Endothelial cell of umbilical vein (primary cell): ENCODE measurements at regions not wholly inside any gene's neighbourhood (a gene's known extent, or its start where the extent isn't known, plus 50 kb on each side); places are given as distances from the start of the nearest gene placed in this dataset.

ENCODE experiments used
- BruUV-seq: library from RNA; stranded (reverse); fragments of 400-500 nt; replicated peaks from 2 replicates; lab custom pipeline; 2021; lab: Mats Ljungman, UMichigan
- CTCF ChIA-PET: fragments of 300-600, 350-600 bp; sonication (Branson Sonifier 250); formaldehyde crosslinking; loops from one replicate; lab custom pipeline; 2021; ENCODE audit warnings: antibody characterized with exemption, inconsistent platforms; lab: Charles Lee
- POLR2A ChIA-PET: fragments of 300-600, 350-600 bp; sonication (Branson Sonifier 250); formaldehyde crosslinking; loops from one replicate; lab custom pipeline; 2021; ENCODE audit warnings: antibody characterized with exemption, inconsistent platforms; lab: Charles Lee
- DNase-seq: peaks from one replicate; pipeline ENCODE4 v3.0.0-alpha.2; 2011; ENCODE audit warnings: low read depth, low spot score
- FAIRE-seq: peaks from 2 replicates; lab custom pipeline; 2011; peaks lifted over from hg19 to GRCh38; lab: Jason Lieb, UNC
- H2AFZ ChIP-seq: 2 replicates; pipeline ENCODE4 v1.6.0; 2012; ENCODE audit warnings: low read depth, low read length, control low read depth, inconsistent platforms
- H3K27ac ChIP-seq: 2 replicates; pipeline ENCODE4 v1.5.1; 2011; ENCODE audit warnings: low read depth, mild to moderate bottlenecking, control low read depth, low read length, moderate library complexity; ENCODE audit not compliant: insufficient read depth
- H3K27me3 ChIP-seq, 2 experiments: 2 replicates each; pipeline versions ENCODE4 v1.6.0 to v1.6.1; 2011; ENCODE audit warnings: low read length in 2 of 2, mixed read lengths in 1 of 2; ENCODE audit not compliant: control insufficient read depth in 2 of 2, insufficient read depth in 2 of 2
- H3K36me3 ChIP-seq, 2 experiments: 2 replicates in 1 of 2; 3 replicates in 1 of 2; pipeline ENCODE4 v1.5.1; 2011; ENCODE audit warnings: low read length in 2 of 2, mild to moderate bottlenecking in 1 of 2, moderate library complexity in 1 of 2; ENCODE audit not compliant: control insufficient read depth in 2 of 2, insufficient read depth in 2 of 2; ENCODE audit errors: extremely low read depth in 1 of 2
- H3K4me1 ChIP-seq: 3 replicates; pipeline ENCODE4 v1.5.1; 2011; ENCODE audit warnings: mild to moderate bottlenecking, low read length; ENCODE audit not compliant: control insufficient read depth, insufficient read depth; ENCODE audit errors: extremely low read depth
- H3K4me2 ChIP-seq: 2 replicates; pipeline ENCODE4 v1.6.1; 2011; ENCODE audit warnings: low read length, control low read depth, mixed read lengths; ENCODE audit not compliant: insufficient read depth
- H3K4me3 ChIP-seq, 3 experiments: fragments of 200-600 bp in 1 of 3; sonication (generic), shearing (Covaris generic) in 1 of 3; replicated peaks in 1 of 3; 2 replicates each; pipeline ENCODE4 v1.5.1; 2011 to 2016; ENCODE audit warnings: control low read depth in 3 of 3, low read length in 3 of 3, mild to moderate bottlenecking in 2 of 3, inconsistent platforms in 1 of 3, low read depth in 1 of 3, moderate library complexity in 1 of 3; ENCODE audit not compliant: insufficient read depth in 1 of 3
- H3K79me2 ChIP-seq: 2 replicates; pipeline ENCODE4 v1.6.0; 2012; ENCODE audit warnings: low read length, inconsistent platforms; ENCODE audit not compliant: control insufficient read depth, insufficient read depth
- H3K9ac ChIP-seq: replicated peaks from 2 replicates; pipeline ENCODE3; 2011; ENCODE audit warnings: low read length, control low read depth; ENCODE audit not compliant: insufficient read depth; ENCODE audit errors: extremely low read depth
- H3K9me1 ChIP-seq: replicated peaks from 3 replicates; pipeline ENCODE4 v1.6.0; 2011; ENCODE audit warnings: mild to moderate bottlenecking, low read length; ENCODE audit not compliant: control insufficient read depth, insufficient read depth; ENCODE audit errors: extremely low read depth
- H3K9me3 ChIP-seq: replicated peaks from 2 replicates; pipeline ENCODE4 v1.5.1; 2012; ENCODE audit warnings: low read length, inconsistent platforms; ENCODE audit not compliant: control insufficient read depth, insufficient read depth
- H4K20me1 ChIP-seq: replicated peaks from 2 replicates; pipeline ENCODE3; 2011; ENCODE audit warnings: mild to moderate bottlenecking, low read length; ENCODE audit not compliant: control insufficient read depth, insufficient read depth; ENCODE audit errors: extremely low read depth
- EZH2 ChIP-seq: IDR thresholded peaks from 2 replicates; pipeline ENCODE4 v1.6.1; 2012; ENCODE audit warnings: borderline replicate concordance, low read depth, mild to moderate bottlenecking, moderate library complexity, low read length, inconsistent platforms; ENCODE audit not compliant: severe bottlenecking
- FOS ChIP-seq: IDR thresholded peaks from 2 replicates; pipeline ENCODE4 v1.6.1; 2011; ENCODE audit warnings: mild to moderate bottlenecking, low read length, moderate library complexity, borderline replicate concordance; ENCODE audit not compliant: insufficient read depth
- GATA2 ChIP-seq: IDR thresholded peaks from 2 replicates; pipeline ENCODE4 v1.7.0; 2011; ENCODE audit warnings: low read depth, mild to moderate bottlenecking, moderate library complexity, mixed read lengths, low read length; ENCODE audit not compliant: insufficient read length, insufficient read depth
- JUN ChIP-seq: IDR thresholded peaks from 2 replicates; pipeline ENCODE4 v1.6.1; 2011; ENCODE audit warnings: borderline replicate concordance, low read depth; ENCODE audit not compliant: insufficient read length, insufficient read depth
- MYC ChIP-seq: IDR thresholded peaks from one replicate; pipeline ENCODE4 v1.6.1; 2011; ENCODE audit warnings: mild to moderate bottlenecking, low read depth, low read length
- POLR2A ChIP-seq: IDR thresholded peaks from 2 replicates; pipeline ENCODE4 v1.6.1; 2012; ENCODE audit warnings: low read depth, mild to moderate bottlenecking, control low read depth, low read length
- POLR2AphosphoS5 ChIP-seq: IDR thresholded peaks from 2 replicates; pipeline ENCODE4 v1.6.1; 2012; ENCODE audit warnings: low read depth, mild to moderate bottlenecking, control low read depth, low read length, moderate library complexity; ENCODE audit not compliant: insufficient read depth
- dilution Hi-C: fragments of 300-500 bp; cut with MboI; formaldehyde crosslinking; loops from one replicate; pipeline ENCODE4 v1.15.0; 2019; ENCODE audit warnings: low sequenced_read_pairs; ENCODE audit not compliant: extremely low pct_ligation_motif_present
- intact Hi-C: fragments of 100-400 bp; cut with micrococcal nuclease; formaldehyde crosslinking; loops from one replicate; pipeline ENCODE4 v1.10.0; 2022
- TF ChIP-seq, protein P1 (sequence below), 2 donors: IDR thresholded peaks; 1 replicate in 1 of 2; 2 replicates in 1 of 2; pipeline ENCODE4 v1.5.1; 2011; ENCODE audit warnings: low read length in 2 of 2, mild to moderate bottlenecking in 2 of 2, moderate library complexity in 2 of 2, control low read depth in 1 of 2, inconsistent platforms in 1 of 2, low read depth in 1 of 2; ENCODE audit not compliant: insufficient read depth in 1 of 2; ENCODE audit errors: extremely low read depth in 1 of 2
- TF ChIP-seq, protein P2 (sequence below): IDR thresholded peaks from 2 replicates; pipeline ENCODE4 v1.6.1; 2011; ENCODE audit not compliant: insufficient read depth, insufficient read length

DNA sequence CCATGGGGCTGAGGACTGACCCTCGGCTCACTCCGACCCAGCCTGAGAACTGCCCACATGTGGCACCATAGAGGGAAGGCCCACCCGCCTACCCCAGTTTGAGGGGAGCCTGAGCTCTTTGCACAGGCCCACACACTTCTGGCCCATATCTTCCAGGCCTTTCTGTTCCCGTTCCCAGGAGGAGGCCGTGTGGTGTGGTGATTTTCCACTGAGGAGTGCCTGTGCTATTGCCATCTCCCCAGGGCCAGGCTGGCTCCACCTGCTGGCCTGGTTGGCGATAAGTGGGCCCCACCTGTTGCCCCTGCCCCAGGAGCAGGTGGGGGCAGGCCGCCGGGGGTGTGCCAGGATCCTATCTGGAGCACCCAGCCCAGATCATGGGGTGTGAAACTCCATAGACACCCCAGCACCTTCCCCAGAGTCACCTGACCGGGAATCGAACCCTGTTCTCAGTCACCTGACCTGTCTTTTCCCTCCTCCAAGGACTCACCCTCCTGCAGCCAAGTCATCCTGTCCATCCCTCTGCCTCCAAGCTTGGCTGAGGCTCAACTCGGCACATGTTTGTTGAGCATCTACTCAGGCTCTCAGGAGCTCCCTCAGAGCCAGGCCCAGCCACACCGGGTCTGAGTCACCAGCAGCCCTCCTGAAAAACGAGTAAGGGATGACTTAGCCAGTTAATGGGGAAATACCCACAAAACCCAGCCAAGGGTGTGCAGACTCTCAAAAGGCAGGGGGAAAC, 120.1 kb downstream of the CYP26B1 start:
- ChIA-PET POLR2A (no interaction called here), CTCF (no interaction called here)
- no peaks in the 10 kb centered on the region for H3K4me1 ChIP-seq
- H3K79me2 ChIP-seq = no peaks in the 10 kb centered on the region
- TF ChIP-seq MYC = no peak
- no peak for TF ChIP-seq POLR2AphosphoS5
- TF ChIP-seq, protein P1, sequence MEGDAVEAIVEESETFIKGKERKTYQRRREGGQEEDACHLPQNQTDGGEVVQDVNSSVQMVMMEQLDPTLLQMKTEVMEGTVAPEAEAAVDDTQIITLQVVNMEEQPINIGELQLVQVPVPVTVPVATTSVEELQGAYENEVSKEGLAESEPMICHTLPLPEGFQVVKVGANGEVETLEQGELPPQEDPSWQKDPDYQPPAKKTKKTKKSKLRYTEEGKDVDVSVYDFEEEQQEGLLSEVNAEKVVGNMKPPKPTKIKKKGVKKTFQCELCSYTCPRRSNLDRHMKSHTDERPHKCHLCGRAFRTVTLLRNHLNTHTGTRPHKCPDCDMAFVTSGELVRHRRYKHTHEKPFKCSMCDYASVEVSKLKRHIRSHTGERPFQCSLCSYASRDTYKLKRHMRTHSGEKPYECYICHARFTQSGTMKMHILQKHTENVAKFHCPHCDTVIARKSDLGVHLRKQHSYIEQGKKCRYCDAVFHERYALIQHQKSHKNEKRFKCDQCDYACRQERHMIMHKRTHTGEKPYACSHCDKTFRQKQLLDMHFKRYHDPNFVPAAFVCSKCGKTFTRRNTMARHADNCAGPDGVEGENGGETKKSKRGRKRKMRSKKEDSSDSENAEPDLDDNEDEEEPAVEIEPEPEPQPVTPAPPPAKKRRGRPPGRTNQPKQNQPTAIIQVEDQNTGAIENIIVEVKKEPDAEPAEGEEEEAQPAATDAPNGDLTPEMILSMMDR (IDR thresholded peaks at IDR 0.05; ENCODE audit: extremely low read depth in 1 of 2, insufficient read depth in 1 of 2, low read depth in 1 of 2, low read length in 2 of 2) = no peak
- no peak overlapping the region for H3K4me3 ChIP-seq
- intact Hi-C loops (no loop called here), dilution Hi-C loops (no loop called here)
- H3K36me3 ChIP-seq = no peaks in the 10 kb centered on the region
- BruUV-seq = no TSS peak
- no peaks in the 10 kb centered on the region for H3K9me1 ChIP-seq
- H3K9me3 ChIP-seq = no peaks in the 10 kb centered on the region
- FAIRE-seq = no peak
- H3K4me2 ChIP-seq = no peak overlapping the region
- H3K9ac ChIP-seq = no peak overlapping the region
- H3K27me3 ChIP-seq = peaks cover 0 to 5% of the 10 kb centered on the region in 2 experiments
- H3K27ac ChIP-seq = no peak overlapping the region
- H4K20me1 ChIP-seq = no peaks in the 10 kb centered on the region
- DNase-seq = no peak
- H2AFZ ChIP-seq = no peak overlapping the region

DNA sequence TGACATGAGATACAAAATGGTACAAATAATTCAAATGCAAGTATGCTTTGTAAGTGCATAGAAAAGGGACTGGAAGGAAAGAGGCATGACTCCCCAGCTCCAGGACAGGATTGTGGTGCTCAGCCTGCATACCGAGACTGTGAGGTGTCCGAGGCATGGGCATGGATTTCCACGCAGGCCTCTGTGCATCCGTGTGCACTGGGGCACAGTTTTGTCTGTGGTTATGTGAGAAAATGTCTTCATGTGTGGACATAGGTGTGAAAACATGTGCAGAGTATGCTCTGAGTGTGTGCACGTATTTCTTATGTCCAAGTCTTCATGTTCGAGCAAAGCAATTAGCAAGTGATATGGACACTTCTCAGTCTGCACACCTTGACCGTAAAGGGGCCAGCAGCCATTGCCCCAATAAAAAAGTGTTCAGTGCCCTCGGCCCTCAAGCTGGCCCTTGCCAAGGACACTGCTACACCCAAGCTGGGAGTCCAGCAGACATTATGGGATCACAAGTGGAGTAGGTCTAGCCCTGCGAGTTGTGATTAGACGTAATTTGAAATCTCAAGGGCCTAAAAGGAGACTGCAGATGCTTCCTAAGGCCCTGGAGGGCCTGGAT, 120.7 kb downstream of the CYP26B1 start:
- BruUV-seq = no TSS peak
- dilution Hi-C loops (no loop called here), intact Hi-C loops (no loop called here)
- H2AFZ ChIP-seq = no peak overlapping the region
- no peaks in the 10 kb centered on the region for H4K20me1 ChIP-seq
- no peak overlapping the region for H3K9ac ChIP-seq
- TF ChIP-seq, protein P1 (IDR thresholded peaks at IDR 0.05; ENCODE audit: extremely low read depth in 1 of 2, insufficient read depth in 1 of 2, low read depth in 1 of 2, low read length in 2 of 2) = no peak
- no peak for TF ChIP-seq FOS
- no peak for TF ChIP-seq EZH2
- no peak for TF ChIP-seq POLR2AphosphoS5
- no peak for TF ChIP-seq POLR2A
- TF ChIP-seq, protein P2, sequence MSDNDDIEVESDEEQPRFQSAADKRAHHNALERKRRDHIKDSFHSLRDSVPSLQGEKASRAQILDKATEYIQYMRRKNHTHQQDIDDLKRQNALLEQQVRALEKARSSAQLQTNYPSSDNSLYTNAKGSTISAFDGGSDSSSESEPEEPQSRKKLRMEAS = no peak
- TF ChIP-seq JUN = no peak
- TF ChIP-seq MYC = no peak
- TF ChIP-seq GATA2 = no peak
- DNase-seq (no peak), FAIRE-seq (no peak)
- no peaks in the 10 kb centered on the region for H3K79me2 ChIP-seq
- POLR2A ChIA-PET = no interaction called here
- H3K9me1 ChIP-seq = no peaks in the 10 kb centered on the region
- CTCF ChIA-PET = no interaction called here
- H3K4me3 ChIP-seq = no peak overlapping the region
- H3K27me3 ChIP-seq = peaks cover 0 to 5% of the 10 kb centered on the region in 2 experiments
- no peaks in the 10 kb centered on the region for H3K36me3 ChIP-seq
- no peak overlapping the region for H3K27ac ChIP-seq
- no peaks in the 10 kb centered on the region for H3K4me1 ChIP-seq
- H3K9me3 ChIP-seq = no peaks in the 10 kb centered on the region
- H3K4me2 ChIP-seq = no peak overlapping the region
